T-helper 2 cell treated with Interferon-gamma antibody and Interleukin-4, amounts not matched to agents 100 ng/mL and 5 ng/mL, for 36 hours (primary cell): ENCODE measurements at regions not wholly inside any gene's neighbourhood (a gene's known extent, or its start where the extent isn't known, plus 50 kb on each side); places are given as distances from the start of the nearest gene placed in this dataset.

Source experiments
- intact Hi-C: fragments of 100-400 bp; cut with micrococcal nuclease; formaldehyde crosslinking; loops from one replicate; pipeline ENCODE4 v1.15.1; 2023

DNA sequence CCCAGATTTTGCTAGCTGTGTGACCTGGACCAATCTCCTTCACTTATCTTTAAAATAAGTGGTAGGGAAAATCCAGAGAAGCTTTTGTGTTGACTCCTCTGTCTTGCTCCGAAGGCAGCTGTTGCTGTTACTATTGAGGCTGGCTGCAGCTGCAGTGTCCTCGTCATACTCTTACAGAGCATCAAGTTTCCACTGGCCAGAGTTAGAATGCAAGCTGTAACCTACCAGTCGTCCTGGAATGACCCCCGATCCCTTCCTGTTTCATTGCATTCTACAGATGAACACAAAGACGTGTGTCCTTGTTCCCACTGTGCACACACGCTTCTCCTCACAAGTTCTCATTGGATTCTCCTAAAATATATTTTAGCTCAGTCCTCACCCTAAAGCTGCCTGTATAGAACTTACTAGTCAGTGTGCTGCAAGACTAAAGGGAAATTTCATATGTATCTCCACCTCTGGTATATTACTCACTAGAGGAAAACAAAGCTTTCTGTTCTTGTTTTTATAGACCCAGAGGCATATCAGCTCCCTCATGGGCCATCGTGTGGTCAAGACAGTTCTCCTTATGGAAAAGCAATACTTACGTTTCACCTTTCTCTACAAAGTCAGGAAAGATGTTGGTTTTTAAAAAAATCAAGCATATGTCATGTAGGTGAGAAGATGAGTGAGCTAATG lies 589.8 kb downstream of the LMO7 start:
- intact Hi-C loops: no loop called here

DNA sequence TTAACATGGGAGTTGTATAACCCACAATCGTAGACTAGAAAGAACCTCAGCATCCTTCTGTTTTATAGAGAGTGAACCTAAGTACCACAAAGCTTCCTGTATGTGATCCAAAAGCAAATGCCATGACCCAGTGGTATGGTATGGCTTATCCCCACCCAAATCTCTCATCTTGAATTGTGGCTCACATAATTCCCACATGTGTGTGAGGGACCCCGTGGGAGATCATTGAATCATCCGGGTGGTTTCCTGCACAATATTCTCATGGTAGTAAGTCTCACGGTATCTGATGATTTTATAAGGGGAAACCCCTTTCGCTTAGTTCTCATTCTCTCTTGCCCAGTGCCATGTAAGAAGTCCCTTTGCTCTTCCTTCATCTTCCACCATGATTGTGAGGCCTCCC lies 587.9 kb downstream of the LMO7 start:
- intact Hi-C loops: no loop called here

DNA sequence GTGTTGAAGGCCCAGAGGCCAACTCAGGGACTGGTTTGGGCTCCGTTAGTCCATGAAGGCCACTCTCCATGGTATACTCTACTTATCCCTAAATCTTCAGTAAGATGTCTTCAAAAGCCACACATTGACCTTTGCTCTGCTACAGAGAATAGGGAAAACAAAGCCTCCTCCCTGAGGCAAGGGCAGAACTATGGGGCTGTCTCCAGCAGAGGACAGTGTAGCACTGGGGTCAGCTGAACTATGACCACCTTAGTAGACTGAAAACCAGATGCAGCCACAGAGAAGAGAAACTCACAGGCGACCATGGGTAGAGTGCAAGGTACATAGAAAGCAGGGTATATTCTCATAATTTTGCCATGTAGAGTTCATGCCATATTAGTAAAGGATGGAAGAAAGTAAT lies 587.4 kb downstream of the LMO7 start:
- intact Hi-C loops: no loop called here

DNA sequence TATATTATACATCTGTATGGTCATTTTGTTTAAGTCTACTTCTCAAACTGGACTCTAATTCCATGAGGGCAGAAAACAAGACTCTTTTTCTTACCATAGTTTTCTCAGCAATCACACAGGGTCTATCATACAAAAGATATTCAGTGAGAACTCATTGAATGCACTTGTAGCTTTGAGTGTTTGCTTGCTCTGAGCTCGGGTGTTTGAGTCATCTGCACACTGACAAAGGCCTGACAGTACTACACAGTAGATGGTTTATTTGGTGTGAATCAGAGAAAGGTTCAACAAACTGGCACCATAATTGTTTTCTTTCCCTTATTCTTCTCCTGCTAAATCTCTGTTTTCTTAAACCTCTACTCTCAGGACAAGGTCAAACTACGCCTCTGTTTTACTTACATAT lies 586.4 kb downstream of the LMO7 start:
- intact Hi-C loops: no loop called here

DNA sequence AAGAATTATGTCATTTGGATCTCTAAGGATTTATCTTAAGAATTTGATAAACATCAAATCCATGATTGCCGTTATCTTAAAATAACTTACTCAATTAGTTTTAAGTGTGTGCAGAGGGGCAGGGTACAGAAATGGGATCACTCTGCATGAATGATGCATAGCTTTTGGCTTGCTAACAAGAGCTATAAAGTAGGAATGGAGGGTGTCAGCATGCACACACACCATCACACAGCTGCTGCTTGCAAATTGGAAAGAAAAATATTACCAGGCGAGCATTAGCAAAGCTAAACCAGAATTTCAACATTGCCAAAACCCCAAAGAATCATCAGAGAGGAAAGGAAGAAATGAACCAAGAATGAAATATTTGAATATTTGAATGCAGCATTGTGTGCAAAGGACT lies 580.6 kb downstream of the LMO7 start:
- intact Hi-C loops: no loop called here

DNA sequence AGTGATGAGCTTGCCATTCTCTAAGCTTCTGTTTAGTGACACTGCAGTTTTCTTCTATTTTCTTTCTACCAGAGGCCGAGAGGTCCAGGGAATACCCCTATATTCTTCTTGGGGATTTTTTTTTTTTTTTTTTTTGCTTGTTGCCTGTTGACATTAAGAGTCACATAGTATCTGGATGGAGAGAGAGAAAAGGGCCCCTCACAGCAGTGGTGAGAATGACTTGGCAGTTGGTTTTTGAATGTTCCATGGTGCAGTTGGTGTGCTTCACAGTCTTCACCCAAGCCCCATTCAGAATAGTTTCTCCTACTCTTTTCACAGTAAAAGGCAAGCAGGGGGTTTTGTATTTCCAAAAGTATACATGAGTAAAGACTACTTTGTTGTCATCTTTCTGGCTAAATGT lies 577.9 kb downstream of the LMO7 start:
- intact Hi-C loops: no loop called here

DNA sequence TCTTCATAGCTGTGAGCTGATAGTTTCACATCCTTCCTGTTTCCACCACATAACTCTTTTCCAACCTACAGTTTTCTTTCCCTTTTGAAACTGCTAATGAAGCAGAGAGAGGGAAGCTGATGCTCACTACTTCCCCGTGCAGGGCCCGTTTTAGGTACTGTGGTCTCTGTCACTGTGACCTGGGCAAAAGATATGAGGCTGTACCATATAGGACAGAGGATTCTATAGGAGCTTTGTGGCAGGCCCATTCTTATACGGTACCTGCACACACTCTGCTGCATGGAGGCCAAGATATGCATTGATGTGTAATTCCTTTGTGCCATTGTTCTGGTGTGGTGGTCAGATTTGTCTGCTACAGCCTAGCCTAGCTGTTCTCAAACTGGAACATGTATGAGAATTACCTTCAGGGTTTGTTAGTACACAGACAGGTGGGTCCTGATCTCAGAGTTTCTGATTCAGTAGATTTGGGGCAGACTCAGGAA lies 577.3 kb downstream of the LMO7 start:
- intact Hi-C loops: no loop called here

DNA sequence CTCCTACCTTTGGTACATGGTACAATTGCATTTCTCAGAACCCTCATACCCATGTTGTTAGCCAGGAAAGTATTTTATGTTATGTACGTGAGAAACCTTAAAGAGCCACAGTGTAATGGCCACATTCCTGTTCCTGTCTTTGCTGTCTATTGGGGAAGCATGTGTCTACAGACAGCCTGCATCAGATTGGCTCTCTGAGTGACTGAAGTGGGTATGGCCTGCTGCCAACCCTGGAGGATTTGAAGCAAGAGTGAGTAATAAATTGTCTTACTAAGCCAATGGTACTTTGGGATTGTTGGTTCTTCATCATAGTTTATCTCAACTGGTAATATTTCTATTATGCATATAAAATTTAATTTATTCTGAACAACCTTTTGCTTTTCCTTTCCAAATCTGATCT lies 574.1 kb downstream of the LMO7 start:
- intact Hi-C loops: no loop called here

DNA sequence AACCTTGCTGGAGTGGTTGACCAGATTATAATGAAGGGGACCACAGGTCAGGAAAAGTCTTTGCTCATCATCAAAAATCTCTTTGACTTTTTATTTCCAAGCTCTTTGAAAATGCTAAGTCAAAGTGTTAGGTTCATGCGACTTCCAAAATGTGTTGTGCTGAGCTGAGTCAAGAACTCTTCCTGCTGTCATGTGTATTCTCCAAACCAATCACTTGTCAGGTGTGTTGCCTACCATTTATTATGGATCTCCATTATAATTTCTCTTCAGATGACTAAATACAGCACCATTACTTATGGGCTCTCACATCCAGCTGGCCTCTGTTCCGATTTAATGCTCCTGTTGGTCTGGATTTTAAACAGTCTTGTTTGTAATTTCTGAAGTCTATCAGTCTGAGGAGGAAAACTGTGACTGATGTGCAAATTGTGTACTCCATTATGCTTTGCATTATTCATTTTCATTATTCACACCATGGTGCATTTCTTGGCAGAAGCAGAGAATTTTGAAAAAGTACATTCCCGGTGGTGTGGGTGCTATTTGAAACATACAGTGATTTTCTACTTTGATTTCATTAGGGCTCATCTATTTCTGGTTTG lies 562.5 kb downstream of the LMO7 start:
- intact Hi-C loops: no loop called here

DNA sequence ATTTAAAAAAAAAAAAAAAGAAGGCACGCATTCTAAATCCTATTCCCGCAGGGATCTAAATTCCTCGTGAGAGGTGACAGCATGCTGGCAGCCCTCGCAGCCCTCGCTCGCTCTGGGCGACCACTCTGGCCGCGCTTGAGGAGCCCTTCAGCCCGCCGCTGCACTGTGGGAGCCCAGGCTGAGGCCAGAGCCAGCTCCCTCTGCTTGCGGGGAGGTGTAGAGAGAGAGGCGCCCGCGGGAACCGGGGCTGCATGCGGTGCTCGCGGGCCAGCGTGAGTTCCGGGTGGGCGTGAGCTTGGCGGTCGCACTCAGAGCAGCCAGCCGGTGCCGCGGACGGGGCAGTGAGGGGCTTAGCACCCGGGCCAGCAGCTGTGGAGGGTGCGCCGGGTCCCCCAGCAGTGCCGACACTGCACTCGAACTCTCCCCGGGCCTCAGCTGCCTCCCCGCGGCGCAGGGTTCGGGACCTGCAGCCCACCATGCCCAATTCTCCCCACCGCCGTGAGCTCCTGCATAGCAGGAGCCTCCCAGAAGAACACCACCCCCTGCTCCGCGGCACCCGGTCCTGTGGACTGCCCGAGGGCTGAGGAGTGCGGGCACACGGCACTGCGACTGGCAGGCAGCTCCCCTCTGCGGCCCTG lies 553.9 kb downstream of the LMO7 start:
- intact Hi-C loops: no loop called here

DNA sequence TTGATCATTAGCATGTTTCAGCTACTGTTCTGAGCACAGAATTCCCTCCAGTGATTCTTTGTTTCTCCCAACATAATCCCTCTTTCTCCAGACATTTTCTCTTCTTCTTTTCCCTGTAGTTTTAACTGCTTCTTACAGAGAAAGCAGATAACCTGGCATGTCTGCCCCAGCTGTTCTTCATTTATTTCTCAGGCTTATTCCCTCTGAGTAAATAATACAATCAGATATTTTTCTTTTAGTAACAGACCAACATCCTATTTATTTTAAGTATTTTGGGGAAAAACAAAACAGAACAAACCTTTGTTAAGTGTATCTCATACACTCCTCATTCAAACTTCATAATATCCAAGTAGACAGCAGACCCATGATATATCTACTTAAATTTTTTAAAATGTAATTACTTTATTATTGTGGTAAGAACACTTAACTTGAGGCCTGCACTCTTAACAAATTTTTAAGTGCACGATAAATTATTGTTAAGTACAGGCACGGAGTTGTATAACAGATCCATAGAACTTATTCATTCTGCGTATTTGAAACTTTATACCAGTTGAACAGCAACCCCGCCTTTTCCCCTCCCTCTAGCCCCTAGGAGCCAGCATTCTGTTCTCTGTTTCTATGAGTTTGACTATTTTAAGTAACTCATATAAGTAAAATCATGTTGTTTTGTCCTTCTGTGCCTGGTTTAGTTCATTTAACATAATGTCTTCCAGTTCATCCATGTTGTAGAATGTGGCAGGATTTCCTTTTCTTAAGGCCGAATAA lies 540.0 kb downstream of the LMO7 start:
- intact Hi-C loops: no loop called here

DNA sequence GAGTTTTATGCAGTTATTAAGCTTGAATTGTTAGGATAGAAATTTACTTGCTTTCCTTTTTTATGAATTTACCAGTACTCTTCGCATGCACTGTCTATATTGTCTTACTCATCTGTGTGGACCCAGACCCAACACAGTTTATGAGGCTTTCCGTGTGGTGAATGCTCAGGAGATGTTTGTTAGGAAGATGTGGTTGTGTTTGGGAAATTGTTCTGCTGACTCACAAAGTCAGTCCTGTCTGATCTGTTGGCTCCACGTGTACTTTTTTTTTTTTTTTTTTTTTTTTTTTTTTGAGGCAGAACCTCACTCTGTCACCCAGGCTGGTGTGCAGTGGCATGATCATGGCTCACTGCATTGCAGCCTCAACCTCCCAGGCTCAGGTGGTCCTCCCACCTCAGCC lies 532.5 kb downstream of the LMO7 start:
- intact Hi-C loops: no loop called here

DNA sequence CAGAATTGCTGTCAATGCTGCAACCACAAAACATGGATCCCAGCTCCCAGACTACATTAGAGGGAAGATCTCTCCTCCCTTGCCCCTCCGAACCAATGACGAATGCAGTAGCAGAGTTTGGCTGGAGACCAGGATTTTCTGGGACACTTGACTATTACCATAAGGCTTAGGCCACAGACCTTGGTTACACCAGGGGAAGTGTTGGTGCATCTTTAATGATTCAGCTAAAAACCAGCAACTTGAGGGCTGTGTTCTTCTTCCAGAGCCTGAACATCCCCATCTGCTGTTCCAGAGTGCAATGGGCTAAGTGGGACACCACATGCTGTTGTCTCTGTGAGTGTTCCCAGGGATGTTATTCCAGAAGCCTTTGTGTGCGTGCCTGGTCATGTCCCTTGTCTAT lies 528.2 kb downstream of the LMO7 start:
- intact Hi-C loops: no loop called here

DNA sequence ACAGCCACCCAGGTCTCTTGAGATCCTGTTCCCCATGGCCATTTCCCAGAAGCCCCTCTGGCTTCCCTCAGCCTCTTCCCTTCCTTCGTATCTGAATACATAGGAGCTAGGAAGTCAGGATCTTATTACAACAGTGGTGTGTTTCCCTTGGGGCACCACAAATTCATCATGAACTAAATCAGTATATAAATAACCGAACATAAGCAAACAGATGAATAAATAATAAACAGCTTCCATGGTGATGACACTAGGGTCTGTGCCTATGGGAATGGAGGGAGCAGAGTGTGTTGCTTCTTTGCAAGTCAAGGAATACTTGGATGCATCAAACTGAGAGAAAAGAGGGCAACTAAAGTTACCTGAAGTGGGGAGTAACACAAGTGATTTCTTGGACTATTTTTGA lies 527.6 kb downstream of the LMO7 start:
- intact Hi-C loops: no loop called here

DNA sequence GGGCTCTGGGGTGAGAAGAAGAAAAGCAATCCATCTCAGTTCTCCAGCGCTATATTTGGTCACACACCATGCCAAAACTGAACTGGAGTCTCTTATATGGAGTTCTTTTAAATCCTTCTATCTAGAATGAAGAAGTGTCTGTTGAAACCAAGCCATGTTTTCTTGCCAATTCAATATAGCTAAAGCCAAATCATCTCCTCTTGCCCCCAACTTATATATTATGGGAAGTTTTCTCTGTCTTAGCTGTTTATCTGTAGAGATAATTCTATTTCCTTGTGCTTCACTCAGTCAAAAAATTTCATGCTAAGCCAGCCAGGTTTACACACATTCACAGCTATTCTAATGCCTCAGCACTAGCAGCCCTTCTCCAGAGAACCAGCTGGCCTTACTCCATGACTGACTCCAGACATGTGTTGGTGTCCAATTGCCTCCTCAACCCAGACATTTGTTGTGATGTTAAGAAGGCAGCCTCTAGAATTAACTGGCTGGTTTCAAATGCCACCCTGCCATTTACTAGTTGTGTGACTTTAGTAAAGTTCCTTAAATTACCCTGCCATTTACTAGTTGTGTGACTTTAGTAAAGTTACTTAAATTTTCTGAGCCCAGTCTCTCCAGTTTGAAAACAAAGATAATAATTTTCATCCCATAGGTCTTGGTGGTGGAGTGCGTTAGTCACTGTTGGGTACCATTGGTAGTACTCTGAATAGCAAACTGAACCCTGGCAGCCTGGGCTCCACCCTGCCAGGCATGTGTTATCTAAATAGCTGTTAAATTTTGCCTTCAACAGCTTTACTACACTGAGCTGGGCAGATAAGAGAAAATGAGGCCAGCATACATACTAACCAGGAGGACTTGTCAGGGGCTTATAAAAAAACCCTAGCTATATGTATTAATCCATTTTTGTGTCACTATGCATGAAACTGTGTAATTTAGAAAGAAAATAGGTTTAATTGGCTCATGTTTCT lies 525.1 kb downstream of the LMO7 start:
- intact Hi-C loops: no loop called here

DNA sequence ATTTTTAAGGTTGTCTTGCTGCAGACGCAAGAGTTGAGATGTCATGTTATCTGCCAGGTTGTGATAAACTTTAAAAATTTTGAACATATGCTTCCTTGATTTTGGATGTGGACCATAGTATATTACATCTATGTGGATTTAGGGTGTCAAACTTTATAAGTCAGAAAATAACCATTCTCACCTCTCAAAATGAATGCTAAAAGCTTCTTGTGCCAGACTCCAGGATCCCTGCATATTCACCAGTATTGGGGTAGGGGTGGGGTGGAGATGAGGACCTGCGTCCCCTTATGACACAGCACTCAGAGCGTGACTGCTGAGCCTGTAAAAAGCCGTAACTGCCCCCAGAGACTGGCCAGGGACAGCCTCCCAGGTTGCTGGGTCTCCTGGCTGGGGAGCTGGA lies 524.4 kb downstream of the LMO7 start:
- intact Hi-C loops: no loop called here

DNA sequence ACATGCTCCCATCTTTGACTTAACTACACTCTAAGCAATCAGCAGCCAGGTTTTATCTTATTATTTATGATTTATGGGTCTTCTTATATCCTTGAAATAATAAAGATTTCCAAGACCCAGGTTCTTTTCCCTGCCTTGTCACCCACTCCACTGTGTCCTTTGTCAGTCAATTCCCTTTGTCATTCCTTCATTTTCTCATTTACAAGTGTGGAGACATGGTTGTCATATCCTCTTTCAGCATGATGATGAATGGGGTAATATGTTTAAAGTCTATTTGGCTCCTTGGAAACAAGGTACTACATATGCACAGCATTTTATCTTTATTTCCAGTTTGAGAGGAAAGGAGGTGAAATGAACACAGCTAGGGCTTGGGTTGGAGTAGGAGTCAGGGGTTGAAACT lies 521.8 kb downstream of the LMO7 start:
- intact Hi-C loops: no loop called here

DNA sequence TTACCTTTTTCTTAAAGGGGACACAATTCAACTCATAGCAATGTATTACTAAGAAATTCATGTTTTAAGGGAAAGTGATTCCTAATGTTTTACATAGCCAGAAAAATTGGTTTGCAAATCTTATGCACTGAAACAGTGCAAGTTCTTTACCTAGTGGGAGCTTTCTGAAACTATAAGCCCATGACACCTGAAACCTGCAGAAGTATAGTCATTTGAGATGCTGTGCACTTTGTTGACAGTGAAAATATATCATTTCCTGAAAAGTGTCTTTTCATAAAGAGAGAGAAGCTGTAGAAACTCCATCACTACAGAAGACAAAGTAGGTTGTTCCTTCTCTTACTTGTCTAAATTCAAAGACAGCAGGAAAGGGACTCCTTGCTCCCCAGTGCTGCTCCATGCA lies 517.1 kb downstream of the LMO7 start:
- intact Hi-C loops: no loop called here

DNA sequence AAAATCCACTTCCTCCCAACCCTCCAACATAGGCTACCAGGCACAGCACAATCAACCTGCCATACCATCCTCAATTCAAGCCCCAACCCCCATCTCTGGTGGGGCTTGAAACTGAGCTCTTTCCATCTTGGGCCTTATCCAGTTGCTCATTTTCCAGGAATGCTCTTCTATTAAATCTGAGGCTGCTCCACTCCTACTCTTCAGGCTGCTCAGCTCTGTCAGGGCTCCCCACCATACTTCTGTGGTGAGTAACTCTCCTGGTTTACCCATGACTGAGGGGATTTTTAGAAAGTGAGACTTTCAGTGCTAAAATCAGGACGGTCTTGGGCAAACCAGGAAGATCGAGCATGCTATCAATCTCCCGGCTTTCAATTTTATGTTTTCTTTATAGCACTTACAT lies 512.8 kb downstream of the LMO7 start:
- intact Hi-C loops: no loop called here

DNA sequence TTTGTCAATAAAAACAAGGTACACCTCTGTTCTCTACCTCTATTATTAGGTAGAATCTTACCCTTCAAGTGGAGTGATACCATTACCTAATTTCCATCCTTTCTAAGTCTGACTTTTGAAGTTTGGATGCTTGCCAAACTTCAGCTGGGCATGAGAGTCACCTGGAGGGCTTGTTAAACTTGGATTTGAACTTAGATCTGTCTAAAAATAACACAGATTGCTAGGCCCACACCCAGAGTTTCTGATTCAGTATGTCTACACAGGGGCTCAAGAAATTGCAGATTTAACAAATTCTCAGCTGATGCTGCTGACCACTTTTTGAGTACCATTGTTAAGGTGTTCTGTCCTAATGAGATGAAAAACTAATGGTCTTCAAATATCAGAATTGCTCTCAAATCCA lies 512.2 kb downstream of the LMO7 start:
- intact Hi-C loops: no loop called here

DNA sequence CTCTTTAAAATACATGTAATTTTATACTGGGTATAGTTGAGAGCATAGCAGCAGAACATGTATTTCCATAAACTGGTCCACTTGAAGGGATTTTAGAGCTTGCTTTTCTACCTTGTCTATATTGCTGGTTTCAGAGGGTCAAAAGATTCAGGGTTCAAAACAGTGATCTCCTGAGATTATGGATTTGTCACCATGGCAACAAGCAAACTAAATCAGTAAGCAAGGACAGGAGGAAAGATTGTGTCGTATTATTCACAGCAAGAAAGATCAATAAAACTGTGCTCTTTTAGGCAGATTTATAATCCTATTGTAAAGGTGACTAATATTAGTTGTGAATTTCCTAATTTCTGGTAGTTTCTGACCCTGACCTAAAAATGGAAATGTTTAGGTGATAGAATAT lies 496.4 kb downstream of the LMO7 start:
- intact Hi-C loops: no loop called here
